ES-I3 (cell line): ENCODE measurements at regions not wholly inside any gene's neighbourhood (a gene's known extent, or its start where the extent isn't known, plus 50 kb on each side); places are given as distances from the start of the nearest gene placed in this dataset.

Source experiments
- H3K36me3 ChIP-seq: 2 replicates; pipeline ENCODE4 v1.6.1; 2013; ENCODE audit warnings: mild to moderate bottlenecking, low read length, control low read depth, moderate library complexity; ENCODE audit not compliant: insufficient read depth
- H3K4me1 ChIP-seq: 2 replicates; pipeline ENCODE4 v1.6.1; 2013; ENCODE audit warnings: mild to moderate bottlenecking, control low read depth, low read length; ENCODE audit not compliant: insufficient read depth
- H3K9ac ChIP-seq: 2 replicates; pipeline ENCODE4 v1.6.1; 2013; ENCODE audit warnings: low read depth, mild to moderate bottlenecking, low read length, moderate library complexity
- H3K9me3 ChIP-seq: 2 replicates; pipeline ENCODE4 v1.6.1; 2013; ENCODE audit warnings: mild to moderate bottlenecking, low read length, moderate library complexity; ENCODE audit not compliant: control insufficient read depth, insufficient read depth

DNA sequence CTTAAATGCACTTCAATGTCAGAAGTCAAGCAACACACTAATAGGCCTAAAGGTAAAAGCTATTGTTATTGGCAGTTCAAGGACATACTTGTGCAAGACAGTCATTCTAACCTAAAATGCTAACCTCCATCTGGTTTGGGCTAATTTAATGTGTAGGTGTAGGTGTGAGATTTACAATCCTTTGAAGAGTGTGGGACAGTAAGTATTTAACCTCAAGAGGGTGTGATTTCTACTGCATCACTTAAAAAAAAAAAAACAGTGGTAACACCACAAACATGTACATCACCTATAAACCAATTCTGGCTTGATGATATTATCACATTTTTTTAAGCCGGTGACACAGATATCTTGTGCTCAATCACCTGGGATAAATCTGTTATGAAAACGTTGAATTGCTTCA is 127.5 kb upstream of the MEF2C start:
- Histone ChIP-seq H3K9ac (no peak overlapping the region), H3K36me3 (no peaks in the 10 kb centered on the region), H3K9me3 (no peaks in the 10 kb centered on the region), H3K4me1 (peaks cover 16% of the 10 kb centered on the region)

DNA sequence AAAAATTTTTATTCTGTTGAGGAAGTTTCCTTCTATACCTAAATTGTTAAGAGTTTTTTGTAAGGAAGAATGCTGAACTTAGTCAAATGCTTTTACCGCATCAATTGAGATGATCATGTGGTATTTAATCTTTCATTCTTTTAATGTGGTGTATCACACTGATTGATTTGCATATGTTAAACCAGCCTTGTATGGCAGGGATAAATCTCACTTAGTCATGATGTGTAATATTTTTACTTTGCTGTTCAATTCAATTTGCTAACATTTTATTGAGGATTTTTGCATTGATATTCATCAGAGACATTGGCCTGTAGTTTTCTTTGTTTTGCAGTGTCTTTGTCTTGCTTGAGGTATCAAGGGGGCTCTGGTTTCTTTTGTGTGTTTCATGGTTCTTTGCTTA is 125.3 kb upstream of the MEF2C start:
- no peaks in the 10 kb centered on the region for H3K9me3 ChIP-seq
- H3K4me1 ChIP-seq = peaks cover 16% of the 10 kb centered on the region
- no peaks in the 10 kb centered on the region for H3K36me3 ChIP-seq
- no peak overlapping the region for H3K9ac ChIP-seq

DNA sequence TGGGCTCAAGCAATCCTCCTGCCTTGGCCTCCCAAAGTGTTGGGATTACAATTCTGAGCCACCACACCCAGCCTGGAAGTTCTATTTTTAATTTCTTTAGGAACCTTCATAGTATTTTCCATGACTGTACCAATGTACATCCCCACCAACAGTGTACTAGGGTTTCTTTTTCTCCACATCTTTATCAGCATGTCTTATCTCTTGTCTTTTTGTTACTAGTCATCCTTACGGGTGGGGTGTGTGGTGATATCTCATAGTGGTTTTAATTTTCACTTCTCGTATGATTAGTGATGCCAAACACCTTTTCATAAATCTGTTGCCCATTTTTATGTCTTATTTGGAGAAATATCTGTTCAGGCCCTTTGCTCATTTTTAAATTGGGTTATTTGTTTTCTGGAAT is 123.0 kb upstream of the MEF2C start:
- peaks cover 5% of the 10 kb centered on the region; the same call in 1 of the 2 replicates for H3K4me1 ChIP-seq
- no peaks in the 10 kb centered on the region for H3K36me3 ChIP-seq
- H3K9me3 ChIP-seq = no peaks in the 10 kb centered on the region
- no peak overlapping the region for H3K9ac ChIP-seq

DNA sequence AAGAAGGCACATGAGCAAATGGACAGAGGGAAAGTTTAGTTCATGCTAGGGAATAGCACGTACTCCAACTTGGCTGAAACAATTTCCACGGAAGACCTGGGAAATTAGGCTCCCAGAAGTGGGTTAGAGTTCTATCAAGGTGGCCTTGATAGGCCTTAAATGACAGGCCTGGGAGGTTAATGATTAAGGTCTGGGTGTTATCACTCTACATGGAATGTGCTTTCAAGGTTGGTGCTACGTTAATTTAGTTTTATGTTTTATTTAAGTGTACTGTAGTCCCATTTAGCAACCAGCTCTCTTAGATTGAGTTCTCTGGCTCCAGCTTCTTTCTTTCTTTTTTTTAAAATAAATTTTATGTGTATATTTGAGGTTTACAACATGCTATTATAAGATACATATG is 121.4 kb upstream of the MEF2C start:
- H3K36me3 ChIP-seq = no peaks in the 10 kb centered on the region
- H3K9me3 ChIP-seq = no peaks in the 10 kb centered on the region
- no peak overlapping the region for H3K9ac ChIP-seq
- no peaks in the 10 kb centered on the region for H3K4me1 ChIP-seq

DNA sequence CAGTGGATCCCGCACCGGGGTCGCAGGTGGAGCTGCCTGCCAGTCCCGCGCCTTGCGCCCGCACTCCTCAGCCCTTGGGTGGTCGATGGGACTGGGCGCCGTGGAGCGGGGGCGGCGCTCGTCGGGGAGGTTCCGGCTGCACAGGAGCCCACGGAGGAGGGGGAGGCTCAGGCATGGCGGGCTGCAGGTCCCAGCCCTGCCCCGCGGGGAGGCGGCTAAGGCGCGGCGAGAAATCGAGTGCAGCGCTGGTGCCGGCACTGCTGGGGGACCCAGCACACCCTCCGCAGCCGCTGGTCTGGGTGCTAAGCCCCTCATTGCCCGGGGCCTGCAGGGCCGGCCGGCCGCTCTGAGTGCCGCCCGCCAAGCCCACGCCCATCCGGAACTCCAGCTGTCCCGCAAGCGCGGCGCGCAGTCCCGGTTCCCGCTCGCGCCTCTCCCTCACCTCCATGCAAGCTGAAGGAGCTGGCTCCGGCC is 120.6 kb upstream of the MEF2C start:
- H3K9me3 ChIP-seq = no peaks in the 10 kb centered on the region
- H3K9ac ChIP-seq = no peak overlapping the region
- H3K36me3 ChIP-seq = no peaks in the 10 kb centered on the region
- H3K4me1 ChIP-seq = no peaks in the 10 kb centered on the region

DNA sequence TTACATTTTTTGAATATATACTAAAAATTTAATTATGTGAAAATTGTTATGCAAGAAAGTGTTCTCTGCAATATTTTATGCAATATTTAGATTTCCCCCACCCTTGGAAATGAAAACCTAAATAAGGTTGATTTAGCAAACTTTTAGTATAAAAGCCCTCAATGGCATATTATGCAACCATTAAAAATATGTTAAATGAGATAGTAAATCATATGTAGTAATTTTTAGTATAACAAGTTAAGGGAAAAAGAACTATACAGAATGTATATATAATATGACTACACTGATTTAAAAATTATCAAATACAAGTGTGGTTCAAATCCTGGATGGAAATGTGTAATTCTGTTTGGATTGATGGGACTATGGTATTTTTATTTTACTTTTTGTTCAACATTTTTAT is 116.9 kb upstream of the MEF2C start:
- Histone ChIP-seq H3K4me1 (no peaks in the 10 kb centered on the region), H3K36me3 (no peaks in the 10 kb centered on the region), H3K9me3 (no peaks in the 10 kb centered on the region), H3K9ac (no peak overlapping the region)

DNA sequence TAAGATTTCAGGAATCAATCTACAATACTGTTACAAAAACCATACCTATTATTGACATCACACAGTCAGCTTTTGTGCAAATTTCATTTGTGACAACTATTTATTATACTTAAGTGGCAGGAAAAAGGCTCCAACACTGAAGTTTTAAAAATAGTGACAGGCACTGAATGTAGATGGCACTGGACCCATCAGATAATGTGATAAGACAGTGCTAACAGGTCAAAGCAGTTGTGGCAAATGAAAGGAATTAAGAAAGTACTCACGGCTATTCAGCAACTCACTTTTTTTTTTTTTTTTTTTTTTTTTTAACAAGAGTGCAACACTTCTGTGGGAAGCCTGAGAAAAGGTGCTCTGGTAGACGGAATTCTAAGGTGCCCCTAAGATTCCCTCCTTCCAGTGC is 115.0 kb upstream of the MEF2C start:
- H3K4me1 ChIP-seq = no peaks in the 10 kb centered on the region
- H3K9me3 ChIP-seq = no peaks in the 10 kb centered on the region
- H3K36me3 ChIP-seq = no peaks in the 10 kb centered on the region
- H3K9ac ChIP-seq = no peak overlapping the region

DNA sequence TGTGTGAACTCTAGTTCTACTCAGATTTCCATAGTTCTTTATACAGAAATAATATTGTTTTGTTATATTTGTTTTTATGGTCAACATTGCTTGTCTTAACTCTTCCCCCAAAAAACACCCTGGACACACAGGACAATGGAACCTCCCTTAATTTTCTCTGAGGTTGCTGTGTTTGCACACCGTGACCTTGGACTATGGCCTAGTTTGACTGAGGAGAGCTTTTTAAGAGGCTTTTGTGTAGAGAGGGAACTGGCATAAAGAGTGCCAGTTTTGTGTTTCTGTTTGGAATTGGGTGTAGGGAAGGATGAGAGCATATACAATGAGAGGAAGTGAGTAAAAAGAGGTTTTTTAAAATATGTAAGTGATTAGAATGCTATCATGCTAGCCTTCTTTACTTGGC is 101.1 kb upstream of the MEF2C start:
- Histone ChIP-seq H3K9ac (no peak overlapping the region), H3K36me3 (no peaks in the 10 kb centered on the region), H3K4me1 (peaks cover 11% of the 10 kb centered on the region), H3K9me3 (no peaks in the 10 kb centered on the region)

DNA sequence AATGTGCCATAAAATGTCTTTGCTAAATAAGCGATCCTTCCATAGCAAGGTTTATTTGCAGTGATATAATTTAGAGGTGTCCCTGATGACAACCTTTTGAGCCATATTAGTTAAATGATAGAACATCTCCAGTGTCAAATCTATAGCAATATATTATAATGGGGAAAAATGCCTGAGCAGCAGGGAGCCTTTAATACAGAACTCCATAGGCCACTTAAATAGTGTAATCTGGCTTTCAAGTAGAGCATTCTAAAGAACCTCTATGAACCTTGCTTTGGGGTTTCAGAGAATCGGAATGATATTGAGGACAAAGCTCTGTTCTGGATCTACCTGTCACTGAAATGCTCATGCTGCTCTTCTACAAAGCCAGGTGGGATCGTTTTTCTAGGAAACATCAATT is 96.7 kb upstream of the MEF2C start:
- no peaks in the 10 kb centered on the region for H3K9me3 ChIP-seq
- H3K4me1 ChIP-seq = peaks cover 21% of the 10 kb centered on the region
- no peaks in the 10 kb centered on the region for H3K36me3 ChIP-seq
- H3K9ac ChIP-seq = no peak overlapping the region

DNA sequence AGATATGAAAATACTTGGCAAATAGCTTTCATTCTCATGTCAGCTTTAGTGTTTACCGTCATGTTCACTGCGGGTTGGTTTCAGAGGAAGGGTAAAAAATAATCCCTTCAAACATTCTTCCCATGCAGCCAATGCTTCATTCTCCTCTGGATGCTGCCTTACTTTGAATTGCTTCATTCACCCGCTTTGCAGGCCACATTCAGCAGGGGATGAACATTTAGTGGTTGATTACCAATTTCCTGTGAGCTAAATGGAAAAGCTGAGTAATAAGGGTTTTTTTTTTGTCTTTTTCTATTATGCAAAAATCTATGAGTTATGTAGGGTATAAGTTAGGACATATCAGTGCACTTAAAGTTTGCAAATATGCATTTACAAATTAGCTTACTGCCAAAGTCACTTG is 96.3 kb upstream of the MEF2C start:
- Histone ChIP-seq H3K36me3 (no peaks in the 10 kb centered on the region), H3K9me3 (no peaks in the 10 kb centered on the region), H3K9ac (no peak overlapping the region), H3K4me1 (peaks cover 21% of the 10 kb centered on the region)

DNA sequence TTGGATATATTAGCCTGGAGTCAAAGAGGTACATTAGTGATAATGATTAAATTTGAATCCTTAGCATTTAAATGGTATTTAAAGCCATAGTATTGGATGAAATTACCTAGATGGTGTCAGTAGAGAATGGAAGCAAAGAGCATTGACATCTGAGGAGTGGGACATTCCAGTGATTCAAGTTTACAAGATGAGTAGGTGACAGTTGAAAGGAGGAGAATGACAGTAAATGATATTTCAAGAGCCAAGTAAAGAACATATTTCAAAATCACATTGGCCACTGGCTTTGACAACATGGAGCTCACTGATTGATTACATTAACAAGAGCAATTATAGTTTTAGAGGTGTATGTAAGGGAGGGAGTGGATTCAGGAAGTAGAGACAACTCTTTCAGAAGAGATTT is 93.9 kb upstream of the MEF2C start:
- H3K36me3 ChIP-seq = no peaks in the 10 kb centered on the region
- H3K9ac ChIP-seq = no peak overlapping the region
- no peaks in the 10 kb centered on the region for H3K9me3 ChIP-seq
- peaks cover 21% of the 10 kb centered on the region for H3K4me1 ChIP-seq

DNA sequence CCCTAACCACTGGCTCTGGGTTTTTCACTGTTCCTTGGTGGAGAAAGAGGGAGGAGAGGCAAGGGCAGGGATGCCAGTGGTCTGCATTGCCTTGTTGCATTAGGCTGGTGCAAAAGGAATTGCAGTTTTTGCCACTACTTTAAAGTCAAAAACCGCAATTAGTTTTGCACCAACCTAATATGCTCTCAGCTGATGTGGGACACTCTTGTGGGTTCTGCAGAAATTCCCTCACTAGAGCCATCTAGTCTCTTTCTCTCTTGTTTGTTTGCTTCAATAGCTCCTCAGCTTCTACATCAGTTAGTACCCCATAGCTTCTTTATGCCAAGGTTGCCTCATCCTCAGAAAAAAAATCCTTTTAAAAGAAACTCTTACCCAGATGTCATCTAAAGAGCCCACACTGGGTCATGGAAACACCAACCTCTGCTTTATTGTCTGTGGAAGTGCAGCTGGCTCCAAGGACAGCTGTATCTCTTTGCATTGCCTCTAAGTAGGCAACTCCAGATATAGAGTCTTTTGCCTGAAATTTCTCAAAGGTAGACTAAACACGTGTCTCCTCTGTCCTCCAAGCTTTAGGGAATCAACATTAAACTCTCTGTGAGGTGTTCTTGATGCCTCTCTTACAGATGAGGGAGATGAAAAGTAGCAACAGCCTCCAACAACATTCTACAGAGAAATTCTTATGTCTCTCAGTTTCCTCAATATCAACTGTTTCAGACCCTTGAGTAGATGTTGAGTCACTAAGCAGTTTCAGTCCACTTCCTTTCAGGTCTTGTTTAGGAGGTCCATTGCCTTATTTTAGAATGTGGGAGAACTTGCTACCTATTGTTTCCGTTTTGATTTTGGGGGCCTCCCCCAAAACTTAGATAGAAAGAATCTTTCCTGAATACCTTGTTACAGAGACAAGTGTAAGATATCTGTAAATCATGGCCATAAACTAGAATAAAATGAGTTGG is 84.9 kb upstream of the MEF2C start:
- no peaks in the 10 kb centered on the region for H3K36me3 ChIP-seq
- H3K9me3 ChIP-seq = no peaks in the 10 kb centered on the region
- peaks cover 6% of the 10 kb centered on the region; the same call in 1 of the 2 replicates for H3K4me1 ChIP-seq
- no peak overlapping the region for H3K9ac ChIP-seq

DNA sequence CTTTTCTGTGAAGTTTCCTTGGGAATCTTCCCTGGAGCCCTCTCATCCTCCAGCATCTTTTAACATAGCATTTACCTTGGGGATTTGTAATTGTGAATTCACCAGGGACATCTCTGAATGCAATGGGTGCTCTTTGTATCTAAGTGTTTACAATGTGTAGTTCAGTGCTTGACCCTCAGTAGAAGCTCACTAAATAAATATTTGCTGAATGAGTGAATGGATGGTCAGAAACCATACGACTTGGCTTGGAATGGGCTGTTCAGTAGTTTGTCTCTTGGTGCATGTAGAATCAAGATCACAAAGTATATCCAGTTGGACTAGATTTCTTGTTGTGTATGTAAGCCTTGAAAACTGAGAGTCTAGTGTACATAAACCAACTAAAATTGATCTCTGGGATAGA is 81.8 kb upstream of the MEF2C start:
- H3K4me1 ChIP-seq = peaks cover 6% of the 10 kb centered on the region; the same call in 1 of the 2 replicates
- H3K9me3 ChIP-seq = no peaks in the 10 kb centered on the region
- H3K36me3 ChIP-seq = no peaks in the 10 kb centered on the region
- no peak overlapping the region for H3K9ac ChIP-seq

DNA sequence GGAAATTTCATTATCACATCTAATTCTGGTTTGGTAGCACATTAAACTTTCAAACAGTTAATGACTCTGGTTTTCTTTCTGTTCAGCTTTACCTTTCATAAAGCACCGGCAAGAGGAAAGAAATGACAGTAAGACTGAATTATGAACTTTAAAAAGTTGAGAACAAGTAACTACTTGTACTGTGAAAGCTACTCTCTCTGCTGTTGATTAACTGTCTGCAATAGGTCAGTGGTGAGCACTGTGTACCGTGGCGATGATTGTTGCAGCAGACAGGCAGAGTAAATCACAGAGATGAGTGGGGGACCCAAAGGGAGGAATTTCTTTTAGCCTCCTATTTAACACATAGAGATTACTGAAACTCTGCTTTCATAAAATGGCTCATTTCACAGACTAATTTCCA is 74.0 kb upstream of the MEF2C start:
- peaks cover 15% of the 10 kb centered on the region; the same call in 1 of the 2 replicates for H3K4me1 ChIP-seq
- no peaks in the 10 kb centered on the region for H3K9me3 ChIP-seq
- no peak overlapping the region for H3K9ac ChIP-seq
- no peaks in the 10 kb centered on the region for H3K36me3 ChIP-seq

DNA sequence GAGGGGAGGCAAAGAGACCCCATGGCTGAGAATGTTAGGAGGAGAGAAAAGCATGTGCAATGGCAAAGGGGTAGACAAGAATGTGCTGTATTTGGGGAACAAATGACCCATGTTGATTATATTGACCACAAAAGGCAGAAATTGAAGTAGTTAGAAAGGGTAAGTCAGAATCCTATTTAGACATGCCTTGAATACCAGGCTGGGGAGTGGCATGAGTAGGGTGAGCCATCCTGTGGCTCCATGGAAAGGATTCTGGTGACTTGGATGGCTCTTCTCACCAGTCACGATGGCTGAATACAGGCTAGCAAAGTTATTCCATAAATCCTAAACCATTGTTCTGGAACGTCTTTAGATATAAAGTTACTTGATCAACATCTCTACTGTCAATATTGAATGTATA is 73.4 kb upstream of the MEF2C start:
- Histone ChIP-seq H3K36me3 (no peaks in the 10 kb centered on the region), H3K9me3 (no peaks in the 10 kb centered on the region), H3K4me1 (peaks cover 15% of the 10 kb centered on the region; the same call in 1 of the 2 replicates), H3K9ac (no peak overlapping the region)
